Astrocyte (in vitro differentiated cells and primary cell): ENCODE measurements at regions not wholly inside any gene's neighbourhood (a gene's known extent, or its start where the extent isn't known, plus 50 kb on each side); places are given as distances from the start of the nearest gene placed in this dataset.

Source experiments
- DNase-seq: peaks from one replicate; pipeline ENCODE4 v3.0.0-alpha.2; 2010; ENCODE audit warnings: low read depth
- FAIRE-seq: peaks from 2 replicates; lab custom pipeline; 2011; peaks lifted over from hg19 to GRCh38; lab: Jason Lieb, UNC
- H2AFZ ChIP-seq: 2 replicates; pipeline ENCODE4 v1.6.0; 2012; ENCODE audit warnings: low read depth, low read length, inconsistent platforms
- H3K27ac ChIP-seq: 2 replicates; pipeline ENCODE4 v1.5.1; 2011; ENCODE audit warnings: low read depth, low read length, inconsistent platforms
- H3K27me3 ChIP-seq: 2 replicates; pipeline ENCODE4 v1.6.0; 2011; ENCODE audit warnings: low read length, inconsistent platforms; ENCODE audit not compliant: insufficient read depth
- H3K36me3 ChIP-seq: 2 replicates; pipeline ENCODE4 v1.5.1; 2011; ENCODE audit warnings: low read length, inconsistent platforms; ENCODE audit not compliant: insufficient read depth
- H3K4me1 ChIP-seq: 2 replicates; pipeline ENCODE4 v1.5.1; 2011; ENCODE audit warnings: low read length, inconsistent platforms; ENCODE audit not compliant: insufficient read depth
- H3K4me2 ChIP-seq: 2 replicates; pipeline ENCODE4 v1.6.0; 2012; ENCODE audit warnings: low read length, inconsistent platforms
- H3K4me3 ChIP-seq: 2 replicates; pipeline ENCODE4 v1.5.1; 2011; ENCODE audit warnings: low read depth, mild to moderate bottlenecking, low read length, inconsistent platforms; ENCODE audit not compliant: insufficient read depth
- H3K79me2 ChIP-seq: 2 replicates; pipeline ENCODE4 v1.6.0; 2012; ENCODE audit warnings: mild to moderate bottlenecking, low read length, inconsistent platforms; ENCODE audit not compliant: insufficient read depth
- H3K9ac ChIP-seq: 2 replicates; pipeline ENCODE4 v1.6.0; 2012; ENCODE audit warnings: mild to moderate bottlenecking, low read length, inconsistent platforms
- H3K9me3 ChIP-seq: 2 replicates; pipeline ENCODE4 v1.5.1; 2012; ENCODE audit warnings: low read depth, mild to moderate bottlenecking, low read length, inconsistent platforms; ENCODE audit not compliant: insufficient read depth
- H4K20me1 ChIP-seq: 2 replicates; pipeline ENCODE4 v1.6.0; 2012; ENCODE audit warnings: low read length, inconsistent platforms; ENCODE audit not compliant: insufficient read depth
- H3K27ac Mint-ChIP-seq: one replicate; pipeline ENCODE4 v1.8.0; 2021; ENCODE audit warnings: mild to moderate bottlenecking, mixed read lengths; ENCODE audit not compliant: unreplicated experiment
- H3K27me3 Mint-ChIP-seq: one replicate; pipeline ENCODE4 v1.8.0; 2021; ENCODE audit warnings: low read depth, mixed read lengths; ENCODE audit not compliant: unreplicated experiment
- H3K36me3 Mint-ChIP-seq: one replicate; pipeline ENCODE4 v1.8.0; 2021; ENCODE audit warnings: low read depth, mixed read lengths; ENCODE audit not compliant: unreplicated experiment
- H3K4me1 Mint-ChIP-seq: one replicate; pipeline ENCODE4 v1.8.0; 2021; ENCODE audit warnings: low read depth, mixed read lengths; ENCODE audit not compliant: unreplicated experiment
- H3K4me3 Mint-ChIP-seq: one replicate; pipeline ENCODE4 v1.8.0; 2021; ENCODE audit warnings: mild to moderate bottlenecking, moderate library complexity, mixed read lengths; ENCODE audit not compliant: unreplicated experiment
- H3K9me3 Mint-ChIP-seq: one replicate; pipeline ENCODE4 v1.8.0; 2021; ENCODE audit warnings: mild to moderate bottlenecking, mixed read lengths; ENCODE audit not compliant: unreplicated experiment
- EZH2 ChIP-seq: IDR thresholded peaks from 2 replicates; pipeline ENCODE4 v1.6.1; 2012; ENCODE audit warnings: mild to moderate bottlenecking, low read length, inconsistent platforms; ENCODE audit not compliant: insufficient read depth
- TF ChIP-seq, protein P1 (sequence below): IDR thresholded peaks from 2 replicates; pipeline ENCODE4 v1.5.1; 2011; ENCODE audit warnings: low read depth, mild to moderate bottlenecking, inconsistent platforms, low read length, moderate library complexity; ENCODE audit not compliant: insufficient read depth

DNA sequence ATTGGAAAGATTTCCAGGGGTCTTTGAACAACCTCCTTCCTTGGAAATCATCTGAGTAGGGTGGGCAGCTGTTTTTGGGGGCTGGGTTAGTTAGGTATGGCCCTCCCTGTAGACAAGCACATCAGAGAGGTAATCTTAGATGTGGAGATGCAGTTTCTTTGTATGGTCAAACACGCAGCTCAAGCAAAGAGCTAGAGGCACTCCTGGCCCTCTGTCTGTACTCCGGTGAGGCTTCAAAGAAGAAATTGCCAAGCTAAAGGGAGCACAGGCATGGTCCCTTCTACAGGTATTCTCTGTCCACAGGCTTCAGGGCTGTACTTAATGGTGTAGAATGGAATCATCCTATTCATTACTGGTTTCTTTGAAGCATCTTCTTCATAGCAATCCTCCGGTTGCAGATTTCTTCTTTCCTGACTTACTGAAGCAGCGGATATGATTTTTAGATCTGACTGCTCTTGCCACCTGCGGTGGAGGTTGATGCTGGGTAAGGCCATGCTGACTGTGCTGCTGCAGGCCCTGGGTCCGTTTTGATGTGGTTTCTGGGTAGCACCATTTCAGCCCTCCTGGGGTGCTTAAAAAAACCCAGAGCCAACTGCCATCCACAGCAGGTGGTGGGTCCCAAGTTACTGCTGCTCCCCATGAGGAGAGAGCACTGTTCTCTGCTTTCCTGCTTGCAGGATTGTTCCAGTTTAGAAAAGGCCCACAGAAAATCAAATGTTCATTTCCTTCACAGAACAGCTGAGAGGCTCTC lies 318.9 kb upstream of the GATB start:
- no peaks in the 10 kb centered on the region for H3K36me3 Mint-ChIP-seq
- Histone ChIP-seq H3K36me3 (no peaks in the 10 kb centered on the region), H3K79me2 (no peaks in the 10 kb centered on the region), H3K27ac (no peak overlapping the region), H3K9ac (no peak overlapping the region), H2AFZ (no peak overlapping the region), H3K4me1 (no peaks in the 10 kb centered on the region), H3K27me3 (peaks cover 11% of the 10 kb centered on the region), H3K4me2 (no peak overlapping the region), H4K20me1 (no peaks in the 10 kb centered on the region), H3K4me3 (no peak overlapping the region), H3K9me3 (no peaks in the 10 kb centered on the region)
- DNase-seq (no peak), FAIRE-seq (no peak)
- H3K4me3 Mint-ChIP-seq = no peak overlapping the region
- TF ChIP-seq EZH2 = no peak
- TF ChIP-seq, protein P1, sequence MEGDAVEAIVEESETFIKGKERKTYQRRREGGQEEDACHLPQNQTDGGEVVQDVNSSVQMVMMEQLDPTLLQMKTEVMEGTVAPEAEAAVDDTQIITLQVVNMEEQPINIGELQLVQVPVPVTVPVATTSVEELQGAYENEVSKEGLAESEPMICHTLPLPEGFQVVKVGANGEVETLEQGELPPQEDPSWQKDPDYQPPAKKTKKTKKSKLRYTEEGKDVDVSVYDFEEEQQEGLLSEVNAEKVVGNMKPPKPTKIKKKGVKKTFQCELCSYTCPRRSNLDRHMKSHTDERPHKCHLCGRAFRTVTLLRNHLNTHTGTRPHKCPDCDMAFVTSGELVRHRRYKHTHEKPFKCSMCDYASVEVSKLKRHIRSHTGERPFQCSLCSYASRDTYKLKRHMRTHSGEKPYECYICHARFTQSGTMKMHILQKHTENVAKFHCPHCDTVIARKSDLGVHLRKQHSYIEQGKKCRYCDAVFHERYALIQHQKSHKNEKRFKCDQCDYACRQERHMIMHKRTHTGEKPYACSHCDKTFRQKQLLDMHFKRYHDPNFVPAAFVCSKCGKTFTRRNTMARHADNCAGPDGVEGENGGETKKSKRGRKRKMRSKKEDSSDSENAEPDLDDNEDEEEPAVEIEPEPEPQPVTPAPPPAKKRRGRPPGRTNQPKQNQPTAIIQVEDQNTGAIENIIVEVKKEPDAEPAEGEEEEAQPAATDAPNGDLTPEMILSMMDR = no peak
- H3K27me3 Mint-ChIP-seq = peaks cover 38% of the 10 kb centered on the region
- peaks cover 11% of the 10 kb centered on the region for H3K9me3 Mint-ChIP-seq
- no peaks in the 10 kb centered on the region for H3K4me1 Mint-ChIP-seq
- no peak overlapping the region for H3K27ac Mint-ChIP-seq

DNA sequence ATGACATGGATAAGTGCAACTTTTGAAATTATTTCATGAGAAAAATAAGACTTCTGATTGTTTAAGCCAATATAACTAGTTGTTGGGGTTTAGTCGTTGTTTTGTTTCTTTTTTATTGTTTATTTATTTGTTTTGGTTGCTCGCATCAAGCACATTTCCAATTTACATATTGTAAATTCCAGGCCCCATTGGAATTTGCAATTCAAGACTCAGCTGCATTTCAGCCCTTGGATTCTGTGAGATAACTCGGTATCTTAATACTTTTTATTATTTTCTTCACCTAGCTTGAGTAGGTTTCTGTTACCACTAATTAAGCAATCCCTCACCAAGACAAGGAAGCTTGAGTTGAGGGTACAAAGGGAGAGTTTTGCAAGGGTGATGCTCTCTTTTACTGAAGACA lies 318.3 kb upstream of the GATB start:
- no peaks in the 10 kb centered on the region for H4K20me1 ChIP-seq
- no peak overlapping the region for H3K9ac ChIP-seq
- Mint-ChIP-seq H3K27me3 (peaks cover 36% of the 10 kb centered on the region), H3K4me1 (peaks cover under 1% of the 10 kb centered on the region), H3K36me3 (no peaks in the 10 kb centered on the region), H3K27ac (no peak overlapping the region), H3K9me3 (peaks cover 11% of the 10 kb centered on the region), H3K4me3 (no peak overlapping the region)
- TF ChIP-seq, protein P1 = no peak
- no peak for TF ChIP-seq EZH2
- H3K27me3 ChIP-seq = peaks cover 11% of the 10 kb centered on the region
- no peak overlapping the region for H3K27ac ChIP-seq
- no peaks in the 10 kb centered on the region for H3K36me3 ChIP-seq
- H3K4me3 ChIP-seq = no peak overlapping the region
- H3K4me2 ChIP-seq = no peak overlapping the region
- H3K4me1 ChIP-seq = no peaks in the 10 kb centered on the region
- DNase-seq (no peak), FAIRE-seq (no peak)
- H2AFZ ChIP-seq = no peak overlapping the region
- H3K9me3 ChIP-seq = no peaks in the 10 kb centered on the region
- H3K79me2 ChIP-seq = no peaks in the 10 kb centered on the region

DNA sequence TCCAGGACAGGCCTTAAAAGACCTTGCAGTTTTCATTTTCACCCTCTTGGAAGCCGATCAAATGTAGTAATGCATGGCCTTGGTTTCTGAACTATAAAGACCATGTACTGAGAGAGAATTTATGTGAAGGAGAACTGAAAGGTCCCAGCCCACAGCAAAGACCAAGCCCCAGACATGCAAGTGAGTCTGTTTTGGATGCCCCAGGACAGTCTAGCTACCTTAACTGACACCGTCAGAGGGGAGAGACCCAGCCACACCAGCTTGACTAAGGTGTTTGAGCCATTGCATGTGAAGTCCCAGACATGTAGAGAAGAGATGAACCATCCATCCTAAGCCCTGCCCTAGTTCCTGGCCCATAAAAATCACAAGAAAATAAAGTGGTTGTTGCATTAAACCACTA lies 316.8 kb upstream of the GATB start:
- H3K9ac ChIP-seq = no peak overlapping the region
- peaks cover 8% of the 10 kb centered on the region for H3K27me3 ChIP-seq
- no peak overlapping the region for H3K27ac ChIP-seq
- H3K79me2 ChIP-seq = no peaks in the 10 kb centered on the region
- Mint-ChIP-seq H3K36me3 (no peaks in the 10 kb centered on the region), H3K9me3 (peaks cover 9% of the 10 kb centered on the region), H3K4me3 (no peak overlapping the region), H3K27ac (no peak overlapping the region), H3K27me3 (peaks cover 30% of the 10 kb centered on the region), H3K4me1 (peaks cover 15% of the 10 kb centered on the region)
- H3K4me2 ChIP-seq = no peak overlapping the region
- H3K4me1 ChIP-seq = no peaks in the 10 kb centered on the region
- DNase-seq = no peak
- no peak for FAIRE-seq
- H3K4me3 ChIP-seq = no peak overlapping the region
- no peak for TF ChIP-seq EZH2
- TF ChIP-seq, protein P1 = no peak
- no peaks in the 10 kb centered on the region for H3K9me3 ChIP-seq
- no peaks in the 10 kb centered on the region for H3K36me3 ChIP-seq
- H2AFZ ChIP-seq = no peak overlapping the region
- H4K20me1 ChIP-seq = no peaks in the 10 kb centered on the region
